ENCODE measurements at regions not wholly inside any gene's neighbourhood (a gene's known extent, or its start where the extent isn't known, plus 50 kb on each side); places are given as distances from the start of the nearest gene placed in this dataset.
"Not testable (repeated sequence)": the region's sequence is repeated elsewhere in the genome, so short reads cannot be mapped to it uniquely, and the experiment has no call there.

GRCh38 chr15:54781220-54781619 lies 415.5 kb downstream of the RSL24D1 start:
- CTCF ChIA-PET, POLR2A ChIA-PET: not testable (repeated sequence)

- CTCF ChIA-PET, result no interaction called here
These were observed 417.5 kb downstream of the RSL24D1 start for GRCh38 chr15:54779271-54779670.

GRCh38 chr15:54776410-54776809 lies 420.3 kb downstream of the RSL24D1 start:
- POLR2A ChIA-PET, result no interaction called here
- CTCF ChIA-PET, result no interaction called here

More at GRCh38 chr15:54779271-54779670, 417.5 kb downstream of the RSL24D1 start:
- POLR2A ChIA-PET, result no interaction called here

GRCh38 chr15:54772663-54773062 lies 424.1 kb downstream of the RSL24D1 start:
- ChIA-PET CTCF (no interaction called here), POLR2A (no interaction called here)

GRCh38 chr15:54749461-54749860 lies 447.3 kb downstream of the RSL24D1 start:
- CTCF ChIA-PET, POLR2A ChIA-PET: not testable (repeated sequence)

- ChIA-PET POLR2A (no interaction called here), CTCF (no interaction called here)
These were observed 474.3 kb downstream of the RSL24D1 start for GRCh38 chr15:54722342-54722986.

- POLR2A ChIA-PET, result no interaction called here
- CTCF ChIA-PET, result no interaction called here
These were observed 477.4 kb downstream of the RSL24D1 start for GRCh38 chr15:54719325-54719724.

GRCh38 chr15:54707805-54708752 lies 488.7 kb downstream of the RSL24D1 start:
- CTCF ChIA-PET, result no interaction called here
- POLR2A ChIA-PET, result no interaction called here

- CTCF ChIA-PET, result no interaction called here
- POLR2A ChIA-PET, result no interaction called here
These were observed 509.1 kb downstream of the RSL24D1 start for GRCh38 chr15:54687628-54688027.

Measured in activated CD8-positive, alpha-beta memory T cell treated with anti-CD3 and anti-CD28 coated beads for 36 hours (primary cell).